Embryonic facial prominence (tissue), 1 donor: ENCODE measurements at regions not wholly inside any gene's neighbourhood (a gene's known extent, or its start where the extent isn't known, plus 50 kb on each side); places are given as distances from the start of the nearest gene placed in this dataset.

ENCODE experiments used
- DNase-seq: peaks from one replicate; pipeline ENCODE4 v3.0.0-alpha.2; 2016; ENCODE audit errors: extremely low spot score

DNA sequence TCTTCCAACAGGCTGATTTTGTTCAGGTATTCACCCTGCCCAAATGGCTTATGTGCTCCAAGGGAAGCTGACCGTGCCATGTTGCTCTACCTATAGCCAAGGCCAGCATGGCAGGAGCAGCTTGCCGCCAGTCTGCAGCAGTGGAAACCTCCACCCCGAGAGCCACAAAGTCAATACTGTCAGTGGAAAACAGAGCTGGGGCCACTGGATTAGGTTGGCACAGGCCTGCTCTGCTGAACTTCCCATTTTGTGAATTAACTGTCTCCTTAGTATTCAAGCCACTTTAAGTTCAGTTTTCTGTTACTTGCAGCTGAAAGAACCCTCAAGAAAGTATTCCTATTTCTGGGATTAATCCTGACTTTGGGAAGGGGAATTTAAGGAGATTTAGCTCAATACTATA, 63.8 kb upstream of the XCR1 start:
- no peak for DNase-seq

GRCh38 chr3:46090161-46090591, 62.9 kb upstream of the XCR1 start:
- no peak for DNase-seq

- DNase-seq, result no peak
These were observed 62.1 kb upstream of the XCR1 start for GRCh38 chr3:46089237-46090011.

- DNase-seq, result no peak
These were observed 60.6 kb upstream of the XCR1 start for GRCh38 chr3:46087871-46088270.

DNA sequence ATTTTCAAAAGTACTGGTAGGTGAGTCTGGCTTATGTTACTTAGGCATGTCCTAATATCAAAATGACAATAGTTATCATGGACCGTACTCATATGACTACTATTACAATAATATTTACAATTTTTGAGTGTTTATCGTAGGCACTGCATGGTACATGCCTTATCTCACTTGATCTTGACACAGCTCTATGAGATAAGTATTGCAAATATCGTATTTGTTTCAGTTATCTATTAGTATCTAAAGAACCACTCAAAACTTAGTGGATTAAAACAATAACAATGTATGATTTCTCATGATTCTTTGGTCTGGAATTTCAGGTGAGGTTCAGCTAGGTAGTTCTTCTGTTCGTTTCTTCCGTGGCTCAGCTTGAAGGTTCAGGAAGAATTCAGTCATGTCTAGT, 59.7 kb upstream of the XCR1 start:
- no peak for DNase-seq

DNA sequence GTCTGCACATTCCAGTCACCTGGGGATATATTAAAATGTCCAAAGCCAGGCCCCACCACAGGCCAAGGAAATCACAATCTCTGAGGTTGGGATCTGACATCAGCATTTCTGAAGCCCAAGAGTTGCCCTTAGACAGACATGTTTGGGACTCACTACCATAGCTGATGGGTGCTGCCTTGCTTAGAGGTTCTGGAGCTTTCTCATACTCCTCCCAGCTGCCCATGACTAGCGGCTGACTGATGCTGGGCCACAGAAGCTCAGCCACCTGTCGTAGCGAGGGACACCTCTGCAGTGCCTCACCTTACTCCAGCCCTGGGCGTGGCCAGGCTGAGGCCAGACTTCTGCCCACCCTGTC, 58.8 kb upstream of the XCR1 start:
- no peak for DNase-seq

DNA sequence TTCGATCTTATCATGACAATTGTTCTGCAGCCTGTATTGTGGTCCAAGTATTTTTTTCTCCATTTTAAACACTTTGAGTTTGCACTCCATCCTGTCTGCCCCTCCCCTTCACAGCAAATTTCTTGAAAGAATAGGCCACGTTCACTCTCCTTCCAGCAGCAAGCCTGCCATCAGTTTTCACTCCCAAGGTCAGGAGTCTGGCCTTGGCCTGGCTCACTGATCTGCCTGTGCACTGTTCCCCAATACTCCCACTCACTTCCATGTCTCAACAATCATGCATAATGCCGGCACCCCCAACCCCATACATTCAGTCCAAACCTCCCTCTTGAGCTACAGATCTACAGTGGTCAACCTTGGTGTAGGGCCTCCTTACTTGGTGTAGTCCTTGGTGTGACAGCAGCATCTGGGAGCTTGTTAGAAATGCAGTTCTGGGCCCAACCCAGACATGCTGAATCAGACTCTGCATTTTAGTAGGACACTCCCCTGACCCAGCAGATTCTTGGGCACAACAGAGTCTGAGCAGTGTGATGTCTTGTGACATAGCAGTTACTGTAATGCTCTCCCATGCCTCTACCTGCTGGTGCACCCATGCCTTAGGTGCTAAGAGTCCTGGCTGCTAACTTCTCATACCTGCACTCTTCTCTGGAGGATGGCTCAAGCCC, 58.3 kb upstream of the XCR1 start:
- no peak for DNase-seq

GRCh38 chr3:46083956-46084355, 56.7 kb upstream of the XCR1 start:
- DNase-seq, result no peak

- no peak for DNase-seq
These were observed 55.6 kb upstream of the XCR1 start for GRCh38 chr3:46082849-46083248.

- DNase-seq, result no peak
These were observed 54.7 kb upstream of the XCR1 start for GRCh38 chr3:46082021-46082420.

- DNase-seq, result no peak
These were observed 53.7 kb upstream of the XCR1 start for GRCh38 chr3:46080969-46081345.

- DNase-seq, result no peak
These were observed 53.1 kb upstream of the XCR1 start for GRCh38 chr3:46080124-46080968.

GRCh38 chr3:46078712-46079400, 51.6 kb upstream of the XCR1 start:
- DNase-seq, result peak; percentile 80
